ENCODE measurements at regions not wholly inside any gene's neighbourhood (a gene's known extent, or its start where the extent isn't known, plus 50 kb on each side); places are given as distances from the start of the nearest gene placed in this dataset.

DNA sequence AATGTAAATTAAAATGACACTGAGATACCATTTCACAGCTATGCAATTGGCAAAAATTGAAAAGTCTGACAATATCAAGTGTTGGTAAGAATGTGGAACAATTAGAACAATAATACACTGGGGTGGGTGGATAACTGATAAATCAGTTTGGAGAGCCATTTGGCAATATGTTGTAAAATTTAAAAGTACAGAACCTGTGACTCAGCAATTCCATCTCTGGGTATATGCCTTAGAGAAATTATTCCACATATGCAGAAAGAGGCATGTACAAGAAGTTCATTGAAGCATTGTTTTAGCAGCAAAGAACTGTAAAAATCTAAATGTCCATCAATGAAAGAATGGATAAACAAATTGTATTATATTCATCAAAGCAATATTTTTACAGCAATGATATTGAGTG is 89.3 kb upstream of the NR3C1 start:
- TF ChIP-seq, protein P1, sequence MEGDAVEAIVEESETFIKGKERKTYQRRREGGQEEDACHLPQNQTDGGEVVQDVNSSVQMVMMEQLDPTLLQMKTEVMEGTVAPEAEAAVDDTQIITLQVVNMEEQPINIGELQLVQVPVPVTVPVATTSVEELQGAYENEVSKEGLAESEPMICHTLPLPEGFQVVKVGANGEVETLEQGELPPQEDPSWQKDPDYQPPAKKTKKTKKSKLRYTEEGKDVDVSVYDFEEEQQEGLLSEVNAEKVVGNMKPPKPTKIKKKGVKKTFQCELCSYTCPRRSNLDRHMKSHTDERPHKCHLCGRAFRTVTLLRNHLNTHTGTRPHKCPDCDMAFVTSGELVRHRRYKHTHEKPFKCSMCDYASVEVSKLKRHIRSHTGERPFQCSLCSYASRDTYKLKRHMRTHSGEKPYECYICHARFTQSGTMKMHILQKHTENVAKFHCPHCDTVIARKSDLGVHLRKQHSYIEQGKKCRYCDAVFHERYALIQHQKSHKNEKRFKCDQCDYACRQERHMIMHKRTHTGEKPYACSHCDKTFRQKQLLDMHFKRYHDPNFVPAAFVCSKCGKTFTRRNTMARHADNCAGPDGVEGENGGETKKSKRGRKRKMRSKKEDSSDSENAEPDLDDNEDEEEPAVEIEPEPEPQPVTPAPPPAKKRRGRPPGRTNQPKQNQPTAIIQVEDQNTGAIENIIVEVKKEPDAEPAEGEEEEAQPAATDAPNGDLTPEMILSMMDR (IDR thresholded peaks at IDR 0.05) = no peak
- TF ChIP-seq POLR2A (IDR thresholded peaks at IDR 0.05) = no peak
